ENCODE measurements at regions not wholly inside any gene's neighbourhood (a gene's known extent, or its start where the extent isn't known, plus 50 kb on each side); places are given as distances from the start of the nearest gene placed in this dataset.

DNA sequence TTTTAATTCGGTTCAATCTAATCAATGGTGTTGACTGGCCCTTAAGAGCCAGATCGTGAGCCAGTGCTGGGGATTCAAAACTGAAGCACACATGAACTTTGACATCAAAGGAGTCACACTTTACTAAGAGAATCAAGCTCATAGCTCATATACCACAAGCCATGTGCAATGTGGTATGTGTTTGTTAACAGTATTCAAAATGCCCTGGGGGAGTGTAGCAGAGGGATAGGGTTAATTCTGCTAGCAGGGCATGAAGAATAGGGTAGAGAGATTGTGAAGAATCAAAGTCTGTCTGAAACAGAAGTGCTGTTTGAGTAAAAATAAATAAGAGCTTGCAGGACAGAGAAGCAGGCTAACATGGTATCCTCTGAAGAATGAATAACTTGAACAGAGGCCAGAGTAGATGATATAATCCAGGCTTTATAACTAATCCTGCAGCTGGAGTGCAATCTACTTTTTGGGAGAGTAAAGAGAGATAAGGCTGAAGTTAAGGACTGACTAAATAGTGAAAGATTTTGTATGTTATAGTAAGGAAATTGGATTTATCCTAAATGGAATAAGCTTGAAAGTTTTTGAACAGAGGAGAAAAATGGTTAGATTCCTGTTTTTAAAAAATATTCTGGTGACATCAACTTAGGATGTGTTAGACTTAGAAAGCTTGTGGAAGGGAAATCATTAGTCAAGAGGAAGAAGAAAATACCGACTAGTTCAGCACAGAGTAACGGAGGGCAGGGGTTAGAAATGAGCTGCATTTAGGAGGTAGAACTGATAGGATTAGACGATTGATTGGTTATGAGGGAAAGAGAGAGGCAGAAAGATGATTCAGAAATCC is 292.0 kb downstream of the NFKBIZ start:
- no peak for TF ChIP-seq RAD21 (IDR thresholded peaks at IDR 0.05)
- TF ChIP-seq, protein P1, sequence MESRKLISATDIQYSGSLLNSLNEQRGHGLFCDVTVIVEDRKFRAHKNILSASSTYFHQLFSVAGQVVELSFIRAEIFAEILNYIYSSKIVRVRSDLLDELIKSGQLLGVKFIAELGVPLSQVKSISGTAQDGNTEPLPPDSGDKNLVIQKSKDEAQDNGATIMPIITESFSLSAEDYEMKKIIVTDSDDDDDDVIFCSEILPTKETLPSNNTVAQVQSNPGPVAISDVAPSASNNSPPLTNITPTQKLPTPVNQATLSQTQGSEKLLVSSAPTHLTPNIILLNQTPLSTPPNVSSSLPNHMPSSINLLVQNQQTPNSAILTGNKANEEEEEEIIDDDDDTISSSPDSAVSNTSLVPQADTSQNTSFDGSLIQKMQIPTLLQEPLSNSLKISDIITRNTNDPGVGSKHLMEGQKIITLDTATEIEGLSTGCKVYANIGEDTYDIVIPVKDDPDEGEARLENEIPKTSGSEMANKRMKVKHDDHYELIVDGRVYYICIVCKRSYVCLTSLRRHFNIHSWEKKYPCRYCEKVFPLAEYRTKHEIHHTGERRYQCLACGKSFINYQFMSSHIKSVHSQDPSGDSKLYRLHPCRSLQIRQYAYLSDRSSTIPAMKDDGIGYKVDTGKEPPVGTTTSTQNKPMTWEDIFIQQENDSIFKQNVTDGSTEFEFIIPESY (IDR thresholded peaks at IDR 0.05): no peak
